Gastroesophageal sphincter (tissue), 4 donors: ENCODE measurements at regions not wholly inside any gene's neighbourhood (a gene's known extent, or its start where the extent isn't known, plus 50 kb on each side); places are given as distances from the start of the nearest gene placed in this dataset.

ENCODE experiments used
- ATAC-seq: fragments of 150-250 bp; one replicate; pipeline ENCODE4 v1.9.1; 2016; ENCODE audit warnings: mild to moderate bottlenecking, moderate library complexity
- H3K27ac ChIP-seq, 4 donors: fragments of 200-600 bp; sonication (generic) in 3 of 4; 1 replicate in 3 of 4; 2 replicates in 1 of 4; pipeline ENCODE4 v1.5.1; 2016 to 2019
- H3K27me3 ChIP-seq: fragments of 200-600 bp; sonication (generic); one replicate; pipeline ENCODE4 v1.5.1; 2019
- H3K36me3 ChIP-seq, 2 donors: fragments of 200-600 bp; sonication (generic); one replicate each; pipeline ENCODE4 v1.5.1; 2019; ENCODE audit warnings: control low read depth in 1 of 2
- H3K4me1 ChIP-seq, 3 donors: fragments of 200-600 bp; sonication (generic); 1 replicate in 2 of 3; 2 replicates in 1 of 3; pipeline ENCODE4 v1.5.1; 2016 to 2019; ENCODE audit warnings: control low read depth in 2 of 3
- H3K4me3 ChIP-seq, 2 donors: fragments of 200-600 bp; sonication (generic); one replicate each; pipeline ENCODE4 v1.5.1; 2019; ENCODE audit warnings: mild to moderate bottlenecking in 1 of 2, moderate library complexity in 1 of 2
- H3K9me3 ChIP-seq, 3 donors: fragments of 200-600 bp; sonication (generic); one replicate each; pipeline ENCODE4 v1.5.1; 2017 to 2019; ENCODE audit warnings: control low read depth in 2 of 3
- EP300 ChIP-seq: sonication (generic); formaldehyde crosslinking; IDR thresholded peaks from one replicate; pipeline ENCODE4 v1.6.1; 2017; ENCODE audit warnings: antibody characterized with exemption, mild to moderate bottlenecking
- POLR2A ChIP-seq, 2 donors: fragments of 450-650 bp; IDR thresholded peaks; one replicate each; pipeline ENCODE4 v1.6.1; 2017; ENCODE audit warnings: antibody characterized with exemption in 2 of 2, mild to moderate bottlenecking in 2 of 2, moderate library complexity in 1 of 2
- POLR2AphosphoS5 ChIP-seq: sonication (generic); formaldehyde crosslinking; IDR thresholded peaks from one replicate; pipeline ENCODE4 v1.6.1; 2017; ENCODE audit warnings: antibody characterized with exemption
- WGBS, 2 donors: methylation state at CpG; one replicate each; pipeline ENCODE4 v1.1.5; 2018; ENCODE audit warnings: low coverage in 1 of 2; 5-methylcytosine and 5-hydroxymethylcytosine counted together
- TF ChIP-seq, protein P1 (sequence below), 4 experiments: fragments of 200-600 bp in 2 of 4; fragments of 450-650 bp in 2 of 4; sonication (generic) in 1 of 4; IDR thresholded peaks; one replicate each; pipeline ENCODE4 v1.5.1; 2017 to 2019; ENCODE audit warnings: antibody characterized with exemption in 4 of 4, mild to moderate bottlenecking in 2 of 4, moderate library complexity in 2 of 4

DNA sequence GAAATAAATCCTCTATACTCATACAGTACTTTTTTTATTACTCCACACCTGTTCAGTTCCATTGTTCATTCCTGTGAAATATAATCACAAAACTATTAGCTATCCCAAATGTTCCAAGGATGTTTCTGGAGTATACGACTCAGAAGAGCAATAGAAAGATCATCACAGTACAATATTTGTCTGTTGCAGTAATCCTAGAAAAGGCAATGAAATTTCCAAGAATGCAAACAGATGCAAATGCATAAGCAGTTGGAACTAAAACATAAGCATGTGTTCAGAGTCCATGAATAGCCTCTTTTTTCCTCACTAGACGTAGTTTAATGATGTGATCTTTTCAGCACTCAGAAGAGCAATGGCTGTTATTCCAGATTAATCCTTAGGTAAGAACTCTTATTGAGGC lies 55.2 kb downstream of the RTL3 start:
- TF ChIP-seq POLR2A (IDR thresholded peaks at IDR 0.05) (no peak), EP300 (no peak), POLR2AphosphoS5 (no peak)
- TF ChIP-seq, protein P1, sequence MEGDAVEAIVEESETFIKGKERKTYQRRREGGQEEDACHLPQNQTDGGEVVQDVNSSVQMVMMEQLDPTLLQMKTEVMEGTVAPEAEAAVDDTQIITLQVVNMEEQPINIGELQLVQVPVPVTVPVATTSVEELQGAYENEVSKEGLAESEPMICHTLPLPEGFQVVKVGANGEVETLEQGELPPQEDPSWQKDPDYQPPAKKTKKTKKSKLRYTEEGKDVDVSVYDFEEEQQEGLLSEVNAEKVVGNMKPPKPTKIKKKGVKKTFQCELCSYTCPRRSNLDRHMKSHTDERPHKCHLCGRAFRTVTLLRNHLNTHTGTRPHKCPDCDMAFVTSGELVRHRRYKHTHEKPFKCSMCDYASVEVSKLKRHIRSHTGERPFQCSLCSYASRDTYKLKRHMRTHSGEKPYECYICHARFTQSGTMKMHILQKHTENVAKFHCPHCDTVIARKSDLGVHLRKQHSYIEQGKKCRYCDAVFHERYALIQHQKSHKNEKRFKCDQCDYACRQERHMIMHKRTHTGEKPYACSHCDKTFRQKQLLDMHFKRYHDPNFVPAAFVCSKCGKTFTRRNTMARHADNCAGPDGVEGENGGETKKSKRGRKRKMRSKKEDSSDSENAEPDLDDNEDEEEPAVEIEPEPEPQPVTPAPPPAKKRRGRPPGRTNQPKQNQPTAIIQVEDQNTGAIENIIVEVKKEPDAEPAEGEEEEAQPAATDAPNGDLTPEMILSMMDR (IDR thresholded peaks at IDR 0.05), result no peak
- H3K36me3 ChIP-seq, result no peaks in the 10 kb centered on the region
- 43 to 44% methylated on average over 2 of the region's 2 CpGs for WGBS, 2 donors
- H3K27ac ChIP-seq, result no peak overlapping the region
- no peak overlapping the region for H3K4me3 ChIP-seq
- ATAC-seq, result no peak
- H3K27me3 ChIP-seq, result no peaks in the 10 kb centered on the region
- H3K9me3 ChIP-seq, result no peaks in the 10 kb centered on the region
- H3K4me1 ChIP-seq, result no peaks in the 10 kb centered on the region

DNA sequence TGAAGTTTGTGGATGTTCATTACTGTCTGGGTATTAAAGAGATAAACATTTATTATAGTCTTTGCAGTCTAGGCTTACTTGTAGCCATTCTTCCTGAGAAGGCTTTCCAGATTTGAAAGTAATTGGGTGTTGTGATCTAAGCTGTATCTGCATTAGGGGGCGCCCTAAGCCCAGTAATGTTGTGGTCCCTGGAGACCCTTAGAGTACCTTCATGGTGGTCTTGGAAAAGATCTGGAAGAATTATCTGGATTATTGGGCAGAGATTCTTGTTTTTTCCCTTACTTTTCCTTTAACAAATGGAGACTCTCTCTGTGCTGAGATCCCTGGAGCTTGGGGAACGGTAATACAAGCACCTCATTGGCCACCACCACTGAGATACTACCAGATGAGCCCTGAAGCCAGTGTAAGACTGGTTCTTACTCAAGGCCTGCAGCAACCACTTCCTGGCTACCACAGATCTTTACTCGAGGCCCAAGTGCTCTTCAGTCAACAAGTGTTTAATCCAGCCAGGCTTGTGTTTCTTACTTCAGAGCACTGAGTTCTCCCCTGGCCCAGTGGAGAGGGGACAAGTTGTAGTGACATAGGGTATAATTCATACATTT lies 63.1 kb downstream of the RTL3 start:
- no peaks in the 10 kb centered on the region for H3K9me3 ChIP-seq
- H3K36me3 ChIP-seq, result no peaks in the 10 kb centered on the region
- 0 to 45% methylated on average over 1 to 3 of the region's 3 CpGs for WGBS, 2 donors
- H3K4me1 ChIP-seq, result no peaks in the 10 kb centered on the region
- no peak overlapping the region for H3K27ac ChIP-seq
- ATAC-seq, result no peak
- H3K4me3 ChIP-seq, result no peak overlapping the region
- no peaks in the 10 kb centered on the region for H3K27me3 ChIP-seq
- TF ChIP-seq POLR2A (IDR thresholded peaks at IDR 0.05), result no peak
- no peak for TF ChIP-seq POLR2AphosphoS5
- no peak for TF ChIP-seq EP300
- TF ChIP-seq, protein P1 (IDR thresholded peaks at IDR 0.05), result no peak

DNA sequence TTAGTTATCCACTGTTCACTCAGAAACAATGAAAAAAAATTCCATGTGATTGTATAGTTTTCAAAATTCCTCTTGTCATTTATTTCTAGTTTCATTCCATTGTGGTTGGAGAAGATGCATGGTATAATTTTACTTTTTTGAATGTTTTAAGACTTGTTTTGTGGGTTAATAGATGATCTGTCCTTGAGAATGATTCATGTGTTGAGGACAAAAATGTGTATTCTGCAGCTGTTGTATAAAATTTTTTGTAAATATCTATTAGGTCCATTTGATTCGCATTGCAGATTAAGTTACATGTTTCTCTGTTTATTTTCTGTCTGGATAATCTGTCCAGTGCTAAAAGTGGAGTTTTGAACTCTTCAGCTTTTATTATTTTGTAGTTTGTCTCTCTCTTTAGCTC lies 65.4 kb downstream of the RTL3 start:
- ATAC-seq, result no peak
- H3K36me3 ChIP-seq, result no peaks in the 10 kb centered on the region
- H3K4me3 ChIP-seq, result no peak overlapping the region
- TF ChIP-seq EP300 (no peak), POLR2AphosphoS5 (no peak), POLR2A (IDR thresholded peaks at IDR 0.05) (no peak)
- TF ChIP-seq, protein P1 (IDR thresholded peaks at IDR 0.05), result no peak
- H3K27me3 ChIP-seq, result no peaks in the 10 kb centered on the region
- no peak overlapping the region for H3K27ac ChIP-seq
- no peaks in the 10 kb centered on the region for H3K4me1 ChIP-seq
- WGBS, 2 donors, result 50 to 80% methylated on average over 1 of the region's 1 CpG
- H3K9me3 ChIP-seq, result no peaks in the 10 kb centered on the region

DNA sequence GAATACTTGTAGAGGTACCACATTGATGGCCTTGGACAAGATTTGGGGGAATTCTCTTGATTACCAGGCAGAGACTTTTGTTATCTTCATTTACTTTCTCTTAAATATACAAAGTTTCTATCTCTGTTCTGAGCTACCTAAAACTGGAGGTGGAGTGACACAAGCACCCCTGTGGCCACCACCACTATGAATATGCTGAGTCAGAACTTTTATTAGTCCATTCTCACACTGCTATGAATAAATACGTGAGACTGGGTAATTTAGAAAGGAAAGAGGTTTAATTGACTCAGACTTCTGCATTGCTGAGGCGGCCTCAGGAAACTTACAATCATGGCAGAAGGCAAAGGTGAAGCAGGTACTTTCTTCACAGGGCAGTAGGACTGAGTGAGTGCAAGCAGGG lies 67.1 kb downstream of the RTL3 start:
- TF ChIP-seq EP300 (no peak), POLR2AphosphoS5 (no peak), POLR2A (IDR thresholded peaks at IDR 0.05) (no peak)
- TF ChIP-seq, protein P1 (IDR thresholded peaks at IDR 0.05), result no peak
- Histone ChIP-seq H3K4me1 (no peaks in the 10 kb centered on the region), H3K9me3 (no peaks in the 10 kb centered on the region), H3K27ac (no peak overlapping the region), H3K27me3 (no peaks in the 10 kb centered on the region), H3K4me3 (no peak overlapping the region), H3K36me3 (no peaks in the 10 kb centered on the region)
- 80% methylated on average over 1 of the region's 2 CpGs; no CpG with 5 or more reads in 1 of the 2 donors for WGBS, 2 donors
- no peak for ATAC-seq

DNA sequence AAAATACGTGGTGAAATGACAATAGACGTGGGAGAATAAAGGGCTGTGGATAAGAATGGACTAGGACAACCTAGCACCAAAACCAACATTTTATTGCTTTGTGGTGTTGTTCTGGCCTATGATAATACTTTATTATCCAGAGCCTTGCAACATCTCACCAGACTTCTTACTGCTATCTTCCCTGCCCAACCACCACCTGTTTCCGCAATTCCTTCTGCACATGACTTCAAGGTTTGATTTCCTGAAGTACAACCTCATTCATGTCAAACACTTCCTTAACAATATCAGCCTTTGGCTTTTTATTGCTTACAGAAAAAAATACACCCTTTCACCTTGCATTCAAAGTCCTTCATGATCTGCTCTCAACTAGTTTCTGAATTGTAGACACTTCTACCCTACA lies 84.8 kb downstream of the RTL3 start:
- no peaks in the 10 kb centered on the region for H3K9me3 ChIP-seq
- ATAC-seq, result no peak
- H3K4me1 ChIP-seq, result no peaks in the 10 kb centered on the region
- H3K27me3 ChIP-seq, result no peaks in the 10 kb centered on the region
- H3K27ac ChIP-seq, result no peak overlapping the region
- TF ChIP-seq POLR2AphosphoS5 (no peak), POLR2A (IDR thresholded peaks at IDR 0.05) (no peak), EP300 (no peak)
- TF ChIP-seq, protein P1 (IDR thresholded peaks at IDR 0.05), result no peak
- 70% methylated on average over 3 of the region's 3 CpGs; no CpG with 5 or more reads in 1 of the 2 donors for WGBS, 2 donors
- no peaks in the 10 kb centered on the region for H3K36me3 ChIP-seq
- no peak overlapping the region for H3K4me3 ChIP-seq
